Ascending aorta (tissue), 2 donors: ENCODE measurements at regions not wholly inside any gene's neighbourhood (a gene's known extent, or its start where the extent isn't known, plus 50 kb on each side); places are given as distances from the start of the nearest gene placed in this dataset.

Experiments
- DNase-seq, 2 donors: peaks; one replicate each; pipeline ENCODE4 v3.0.0-alpha.2; 2019; ENCODE audit warnings: low spot score in 2 of 2
- H3K27ac ChIP-seq, 2 donors: fragments of 200-600 bp; sonication (generic); one replicate each; pipeline ENCODE4 v1.5.1; 2016 to 2017; ENCODE audit warnings: mild to moderate bottlenecking in 1 of 2
- H3K27me3 ChIP-seq: fragments of 200-600 bp; sonication (generic); one replicate; pipeline ENCODE4 v1.5.1; 2017
- H3K36me3 ChIP-seq, 2 donors: fragments of 200-600 bp; sonication (generic); one replicate each; pipeline ENCODE4 v1.5.1; 2016
- H3K4me1 ChIP-seq, 2 donors: fragments of 200-600 bp; sonication (generic); one replicate each; pipeline ENCODE4 v1.5.1; 2016 to 2017; ENCODE audit warnings: mild to moderate bottlenecking in 1 of 2
- H3K4me3 ChIP-seq, 2 donors: fragments of 200-600 bp; sonication (generic); one replicate each; pipeline ENCODE4 v1.5.1; 2016 to 2017; ENCODE audit warnings: mild to moderate bottlenecking in 1 of 2
- H3K9me3 ChIP-seq, 2 donors: fragments of 200-600 bp; sonication (generic); one replicate each; pipeline ENCODE4 v1.5.1; 2016
- intact Hi-C: fragments of 100-400 bp; cut with DNase I; formaldehyde crosslinking; loops from one replicate; pipeline ENCODE4 v1.15.1; 2023
- TF ChIP-seq, protein P1 (sequence below), 3 experiments: fragments of 200-600 bp in 2 of 3; fragments of 450-650 bp in 1 of 3; sonication (generic) in 2 of 3; IDR thresholded peaks; one replicate each; pipeline ENCODE4 v1.5.1; 2016 to 2019; ENCODE audit warnings: antibody characterized with exemption in 3 of 3, mild to moderate bottlenecking in 1 of 3, moderate library complexity in 1 of 3

DNA sequence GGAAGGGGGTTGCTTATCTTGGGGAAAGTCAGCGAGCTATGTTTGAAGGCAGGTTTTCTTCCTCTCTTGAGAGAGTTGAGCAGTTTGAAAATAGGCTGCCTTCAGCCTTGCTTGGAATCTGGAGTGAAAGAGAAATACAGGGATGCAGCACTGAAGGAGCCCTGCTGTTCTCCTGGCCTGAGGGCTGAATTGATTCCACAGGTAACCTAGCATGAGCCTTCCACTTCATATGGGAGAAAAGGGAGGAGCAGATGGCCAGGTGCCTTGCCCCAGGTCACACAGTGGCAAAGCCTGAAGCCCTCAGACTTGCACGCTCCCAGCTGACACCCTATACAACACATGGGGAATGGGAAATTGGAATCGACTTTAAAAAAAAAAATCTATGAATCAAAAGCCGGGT is 88.0 kb upstream of the WLS start:
- TF ChIP-seq, protein P1, sequence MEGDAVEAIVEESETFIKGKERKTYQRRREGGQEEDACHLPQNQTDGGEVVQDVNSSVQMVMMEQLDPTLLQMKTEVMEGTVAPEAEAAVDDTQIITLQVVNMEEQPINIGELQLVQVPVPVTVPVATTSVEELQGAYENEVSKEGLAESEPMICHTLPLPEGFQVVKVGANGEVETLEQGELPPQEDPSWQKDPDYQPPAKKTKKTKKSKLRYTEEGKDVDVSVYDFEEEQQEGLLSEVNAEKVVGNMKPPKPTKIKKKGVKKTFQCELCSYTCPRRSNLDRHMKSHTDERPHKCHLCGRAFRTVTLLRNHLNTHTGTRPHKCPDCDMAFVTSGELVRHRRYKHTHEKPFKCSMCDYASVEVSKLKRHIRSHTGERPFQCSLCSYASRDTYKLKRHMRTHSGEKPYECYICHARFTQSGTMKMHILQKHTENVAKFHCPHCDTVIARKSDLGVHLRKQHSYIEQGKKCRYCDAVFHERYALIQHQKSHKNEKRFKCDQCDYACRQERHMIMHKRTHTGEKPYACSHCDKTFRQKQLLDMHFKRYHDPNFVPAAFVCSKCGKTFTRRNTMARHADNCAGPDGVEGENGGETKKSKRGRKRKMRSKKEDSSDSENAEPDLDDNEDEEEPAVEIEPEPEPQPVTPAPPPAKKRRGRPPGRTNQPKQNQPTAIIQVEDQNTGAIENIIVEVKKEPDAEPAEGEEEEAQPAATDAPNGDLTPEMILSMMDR (IDR thresholded peaks at IDR 0.05) = no peak
- DNase-seq = no peak
- no peaks in the 10 kb centered on the region for H3K36me3 ChIP-seq
- H3K27ac ChIP-seq = no peak overlapping the region
- no peaks in the 10 kb centered on the region for H3K27me3 ChIP-seq
- H3K4me3 ChIP-seq = no peak overlapping the region
- H3K4me1 ChIP-seq = peaks cover 0 to 2% of the 10 kb centered on the region in 2 donors
- intact Hi-C loops = loop anchor here (2.0 to 10.0 kb wide), 4 partner anchors 88 to 786 kb away; partner anchors contain the start of gene WLS
- no peaks in the 10 kb centered on the region for H3K9me3 ChIP-seq

DNA sequence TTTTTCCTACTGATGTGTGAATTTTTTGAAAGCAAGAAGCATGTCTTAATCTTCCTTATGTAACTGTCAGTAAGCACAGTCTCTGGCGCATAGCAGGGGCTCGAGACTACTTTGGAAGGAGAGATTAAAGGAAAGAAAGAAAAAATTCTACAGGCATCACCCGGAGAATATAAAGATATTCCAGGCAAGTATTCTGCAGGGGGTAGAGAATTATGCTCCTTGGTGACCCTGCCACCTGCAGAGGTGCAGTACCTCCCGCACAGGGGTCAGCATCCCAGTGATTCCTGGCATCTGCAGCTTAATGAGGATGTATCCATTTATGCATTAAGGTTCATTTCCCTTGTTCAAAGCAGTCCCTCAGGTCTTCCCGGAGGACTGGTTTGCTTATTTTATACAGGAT is 87.6 kb upstream of the WLS start:
- Histone ChIP-seq H3K27ac (no peak overlapping the region), H3K9me3 (no peaks in the 10 kb centered on the region), H3K27me3 (no peaks in the 10 kb centered on the region), H3K4me3 (no peak overlapping the region), H3K36me3 (no peaks in the 10 kb centered on the region), H3K4me1 (peaks cover 0 to 2% of the 10 kb centered on the region in 2 donors)
- no peak for DNase-seq
- intact Hi-C loops = loop anchor here (2.0 to 10.0 kb wide), 4 partner anchors 87 to 785 kb away; partner anchors contain the start of gene WLS
- TF ChIP-seq, protein P1 (IDR thresholded peaks at IDR 0.05) = no peak

DNA sequence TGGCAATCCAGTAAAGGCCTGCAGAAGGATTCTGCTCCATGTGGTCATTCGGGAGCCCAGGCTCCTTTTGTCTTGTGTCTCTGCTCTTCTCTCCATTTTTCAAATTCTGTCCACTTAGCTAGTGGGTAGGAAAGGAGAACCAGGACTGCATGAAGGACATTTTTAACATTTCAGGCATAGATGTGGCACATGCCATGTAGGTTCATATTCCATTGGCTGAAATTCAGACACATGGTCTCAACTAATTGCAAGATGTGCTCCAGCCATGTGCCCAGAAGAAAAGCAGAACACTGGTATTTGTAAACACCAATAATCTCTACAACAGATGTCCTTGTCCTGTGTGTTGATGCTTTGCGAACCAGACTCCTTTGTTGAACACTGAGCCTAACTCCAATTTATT is 85.2 kb upstream of the WLS start:
- TF ChIP-seq, protein P1 (IDR thresholded peaks at IDR 0.05) = no peak
- Histone ChIP-seq H3K27me3 (no peaks in the 10 kb centered on the region), H3K4me1 (peaks cover 0 to 12% of the 10 kb centered on the region in 2 donors), H3K9me3 (no peaks in the 10 kb centered on the region), H3K27ac (no peak overlapping the region), H3K36me3 (no peaks in the 10 kb centered on the region), H3K4me3 (no peak overlapping the region)
- intact Hi-C loops = no loop called here
- no peak for DNase-seq

DNA sequence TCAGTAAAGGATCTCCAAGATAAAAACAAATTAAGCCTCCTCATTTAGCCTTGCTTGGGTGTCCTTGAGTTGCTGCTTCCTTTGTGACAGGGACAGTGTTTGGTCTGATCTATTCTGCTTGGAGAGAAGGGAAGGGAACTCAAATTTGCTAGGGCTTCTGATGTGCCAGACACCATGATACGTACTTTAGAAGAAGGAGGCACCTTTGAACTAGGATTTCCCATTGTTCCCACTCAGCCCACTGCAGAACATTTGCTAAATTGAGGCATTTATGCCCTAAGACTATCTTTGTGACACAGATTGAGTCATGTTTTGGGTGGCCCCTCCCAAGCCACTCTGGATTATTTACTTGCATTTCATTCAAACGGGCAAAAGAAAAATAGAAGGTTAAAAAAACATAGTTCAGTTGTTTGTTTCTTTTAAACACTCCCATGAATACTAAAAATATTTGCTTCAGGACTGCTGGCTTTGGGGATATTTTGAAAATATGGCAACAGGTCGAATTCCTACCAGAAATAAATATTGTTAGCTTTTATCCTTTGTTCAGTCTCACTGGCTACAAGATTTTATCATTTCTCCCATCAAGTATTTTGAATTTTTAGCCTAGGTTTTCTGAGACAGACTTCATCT is 81.9 kb upstream of the WLS start:
- H3K4me1 ChIP-seq = peaks cover 0 to 12% of the 10 kb centered on the region in 2 donors
- TF ChIP-seq, protein P1 (IDR thresholded peaks at IDR 0.05) = no peak
- H3K4me3 ChIP-seq = peak overlapping the region in 1 of 2 donors; percentile 0
- no peak for DNase-seq
- H3K9me3 ChIP-seq = no peaks in the 10 kb centered on the region
- H3K27me3 ChIP-seq = no peaks in the 10 kb centered on the region
- no peaks in the 10 kb centered on the region for H3K36me3 ChIP-seq
- H3K27ac ChIP-seq = peak overlapping the region in 1 of 2 donors; percentile 1
- intact Hi-C loops = no loop called here

DNA sequence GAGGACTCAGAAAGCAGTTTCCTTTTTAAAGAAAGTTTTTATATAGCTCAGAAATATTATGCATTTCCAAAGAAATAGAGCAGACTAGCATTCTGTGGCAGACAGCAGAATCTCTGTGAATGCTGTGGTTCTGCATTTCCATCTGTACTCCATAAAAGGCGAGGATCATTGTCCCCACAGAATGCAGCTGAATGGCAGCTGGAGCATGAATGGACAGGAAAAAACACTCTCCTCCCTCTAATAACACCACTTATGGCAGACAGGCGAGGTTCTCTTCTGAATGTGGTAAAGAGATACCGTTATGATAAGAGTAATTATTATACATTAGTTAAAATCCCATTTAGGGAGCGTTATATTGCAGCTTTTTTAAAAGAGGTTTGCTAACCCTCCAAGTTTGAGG is 81.4 kb upstream of the WLS start:
- intact Hi-C loops = no loop called here
- TF ChIP-seq, protein P1 (IDR thresholded peaks at IDR 0.05) = no peak
- Histone ChIP-seq H3K4me1 (peaks cover 0 to 12% of the 10 kb centered on the region in 2 donors), H3K4me3 (peak overlapping the region; percentile 0 to 2), H3K27me3 (no peaks in the 10 kb centered on the region), H3K27ac (peak overlapping the region in 1 of 2 donors; percentile 1), H3K9me3 (no peaks in the 10 kb centered on the region), H3K36me3 (no peaks in the 10 kb centered on the region)
- no peak for DNase-seq
